ENCODE measurements at regions not wholly inside any gene's neighbourhood (a gene's known extent, or its start where the extent isn't known, plus 50 kb on each side); places are given as distances from the start of the nearest gene placed in this dataset.
A peak's percentile ranks its signal among the peaks of the same experiment; 100 is the strongest.

DNA sequence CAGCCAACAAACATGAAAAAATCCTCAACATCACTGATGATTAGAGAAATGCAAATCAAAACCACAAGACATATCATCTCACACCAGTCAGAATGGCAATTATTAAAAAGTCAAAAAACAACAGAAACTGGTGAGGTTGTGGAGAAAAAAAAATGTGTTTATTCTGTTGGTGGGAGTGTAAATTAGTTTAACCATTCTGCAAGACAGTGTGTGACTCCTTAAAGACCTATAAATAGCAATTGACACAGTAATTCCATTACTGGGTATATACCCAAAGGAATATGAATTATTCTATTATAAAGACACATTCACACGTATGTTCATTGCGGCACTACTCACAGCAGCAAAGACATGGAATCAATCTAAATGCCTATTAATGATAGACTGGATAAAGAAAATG, 427.3 kb upstream of the CHORDC1 start:
- H3K4me1 Mint-ChIP-seq = no peaks in the 10 kb centered on the region
- H3K9me3 Mint-ChIP-seq = no peaks in the 10 kb centered on the region
- no peak overlapping the region for H3K4me3 Mint-ChIP-seq
- no peaks in the 10 kb centered on the region for H3K27me3 Mint-ChIP-seq (ENCODE audit: low read depth, poor library complexity)
- H3K36me3 Mint-ChIP-seq (ENCODE audit: low read depth) = no peaks in the 10 kb centered on the region
- DNase-seq = no peak
- TF ChIP-seq, protein P1, sequence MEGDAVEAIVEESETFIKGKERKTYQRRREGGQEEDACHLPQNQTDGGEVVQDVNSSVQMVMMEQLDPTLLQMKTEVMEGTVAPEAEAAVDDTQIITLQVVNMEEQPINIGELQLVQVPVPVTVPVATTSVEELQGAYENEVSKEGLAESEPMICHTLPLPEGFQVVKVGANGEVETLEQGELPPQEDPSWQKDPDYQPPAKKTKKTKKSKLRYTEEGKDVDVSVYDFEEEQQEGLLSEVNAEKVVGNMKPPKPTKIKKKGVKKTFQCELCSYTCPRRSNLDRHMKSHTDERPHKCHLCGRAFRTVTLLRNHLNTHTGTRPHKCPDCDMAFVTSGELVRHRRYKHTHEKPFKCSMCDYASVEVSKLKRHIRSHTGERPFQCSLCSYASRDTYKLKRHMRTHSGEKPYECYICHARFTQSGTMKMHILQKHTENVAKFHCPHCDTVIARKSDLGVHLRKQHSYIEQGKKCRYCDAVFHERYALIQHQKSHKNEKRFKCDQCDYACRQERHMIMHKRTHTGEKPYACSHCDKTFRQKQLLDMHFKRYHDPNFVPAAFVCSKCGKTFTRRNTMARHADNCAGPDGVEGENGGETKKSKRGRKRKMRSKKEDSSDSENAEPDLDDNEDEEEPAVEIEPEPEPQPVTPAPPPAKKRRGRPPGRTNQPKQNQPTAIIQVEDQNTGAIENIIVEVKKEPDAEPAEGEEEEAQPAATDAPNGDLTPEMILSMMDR (IDR thresholded peaks at IDR 0.05) = no peak
- H3K27ac Mint-ChIP-seq = no peak overlapping the region

DNA sequence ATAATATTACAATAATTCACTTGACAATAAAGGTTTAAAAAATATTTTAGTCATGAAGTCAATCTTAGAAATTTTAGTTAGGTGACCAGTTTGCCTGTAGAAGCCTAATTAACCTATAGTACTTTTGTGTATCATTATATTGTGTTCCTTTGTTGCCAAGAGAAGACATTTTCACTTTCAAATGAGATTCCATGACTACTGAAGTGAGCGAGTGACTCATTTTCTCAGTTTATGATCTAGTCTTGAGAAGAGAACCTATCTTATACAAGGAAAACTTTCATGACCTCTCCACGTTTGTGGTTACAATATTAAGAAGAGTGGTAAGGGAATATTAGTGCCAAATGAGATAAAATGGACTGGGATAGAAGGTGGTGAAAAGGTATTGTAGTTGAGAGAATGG, 423.9 kb upstream of the CHORDC1 start:
- Mint-ChIP-seq H3K27ac (no peak overlapping the region), H3K27me3 (ENCODE audit: low read depth, poor library complexity) (no peaks in the 10 kb centered on the region), H3K36me3 (ENCODE audit: low read depth) (no peaks in the 10 kb centered on the region), H3K4me3 (no peak overlapping the region), H3K9me3 (no peaks in the 10 kb centered on the region), H3K4me1 (no peaks in the 10 kb centered on the region)
- TF ChIP-seq, protein P1 (IDR thresholded peaks at IDR 0.05) = no peak
- DNase-seq = no peak

DNA sequence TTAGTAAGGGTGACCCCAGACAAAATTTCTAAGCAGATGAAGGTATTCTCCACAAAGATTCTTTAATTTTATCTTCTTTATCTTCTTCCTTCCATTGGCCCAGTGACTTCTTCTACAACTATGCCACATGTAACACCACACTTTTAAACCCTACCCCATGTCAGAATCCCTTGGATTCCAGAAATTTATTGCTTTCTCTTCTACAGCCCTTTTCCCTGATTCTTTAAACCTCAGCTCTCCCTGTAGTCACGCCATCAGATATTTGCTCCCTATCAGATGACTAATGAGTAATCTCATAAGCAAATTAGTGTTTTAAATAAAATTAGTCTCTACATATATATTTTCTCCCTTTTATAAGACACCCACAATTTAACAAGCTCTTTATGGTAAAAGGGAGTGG, 423.4 kb upstream of the CHORDC1 start:
- Mint-ChIP-seq H3K9me3 (no peaks in the 10 kb centered on the region), H3K27me3 (ENCODE audit: low read depth, poor library complexity) (no peaks in the 10 kb centered on the region), H3K4me1 (no peaks in the 10 kb centered on the region), H3K4me3 (no peak overlapping the region), H3K36me3 (ENCODE audit: low read depth) (no peaks in the 10 kb centered on the region), H3K27ac (no peak overlapping the region)
- DNase-seq = no peak
- TF ChIP-seq, protein P1 (IDR thresholded peaks at IDR 0.05) = no peak

DNA sequence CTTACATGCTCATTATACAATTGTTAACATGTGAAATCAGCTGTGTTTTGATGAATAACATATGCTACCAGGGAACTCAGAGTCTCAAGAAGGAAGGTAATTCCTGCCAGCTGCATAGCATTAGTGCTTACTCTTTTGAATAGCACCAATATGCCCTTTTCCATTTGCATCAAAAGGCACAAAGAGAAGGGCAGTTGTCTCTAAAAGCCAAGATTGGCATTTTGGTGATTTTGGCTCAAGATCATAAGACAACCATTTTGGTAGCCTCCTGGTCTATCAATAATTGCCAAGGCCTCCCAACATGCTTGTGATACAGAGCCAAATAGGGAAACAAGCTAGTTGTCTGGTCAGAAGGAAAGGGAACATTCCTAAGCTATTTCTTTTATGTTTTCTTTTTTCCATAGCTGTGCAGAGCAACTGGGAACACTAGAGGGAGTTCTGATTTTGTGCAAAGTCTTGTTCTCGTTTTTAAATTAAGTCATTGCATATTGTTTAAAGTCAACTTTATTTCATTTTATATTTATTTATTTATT, 416.7 kb upstream of the CHORDC1 start:
- Mint-ChIP-seq H3K36me3 (ENCODE audit: low read depth) (no peaks in the 10 kb centered on the region), H3K4me1 (no peaks in the 10 kb centered on the region), H3K27me3 (ENCODE audit: low read depth, poor library complexity) (no peaks in the 10 kb centered on the region), H3K9me3 (peaks cover 6% of the 10 kb centered on the region), H3K4me3 (no peak overlapping the region), H3K27ac (no peak overlapping the region)
- TF ChIP-seq, protein P1 (IDR thresholded peaks at IDR 0.05) = peak; percentile 41
- DNase-seq = no peak

DNA sequence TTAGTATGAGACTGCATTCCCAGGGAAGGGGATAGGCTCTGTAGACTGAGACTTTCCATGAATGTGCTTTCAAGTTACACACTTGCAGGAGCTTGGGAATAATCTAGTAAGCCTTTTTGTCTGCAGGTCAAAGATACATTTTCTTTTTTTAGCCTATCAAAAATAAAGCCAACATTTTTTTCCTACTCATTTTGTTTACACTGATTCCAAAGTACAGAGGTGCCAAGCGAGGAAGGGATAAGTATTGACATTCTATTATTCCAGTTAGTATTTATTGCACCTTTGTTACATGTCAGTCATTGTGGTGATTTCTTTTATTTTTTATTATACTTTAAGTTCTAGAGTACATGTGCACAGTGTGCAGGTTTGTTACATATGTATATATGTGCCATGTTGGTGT, 413.0 kb upstream of the CHORDC1 start:
- H3K27me3 Mint-ChIP-seq (ENCODE audit: low read depth, poor library complexity) = no peaks in the 10 kb centered on the region
- peaks cover 6% of the 10 kb centered on the region for H3K9me3 Mint-ChIP-seq
- no peak overlapping the region for H3K4me3 Mint-ChIP-seq
- no peaks in the 10 kb centered on the region for H3K36me3 Mint-ChIP-seq (ENCODE audit: low read depth)
- TF ChIP-seq, protein P1 (IDR thresholded peaks at IDR 0.05) = no peak
- H3K27ac Mint-ChIP-seq = no peak overlapping the region
- H3K4me1 Mint-ChIP-seq = no peaks in the 10 kb centered on the region
- DNase-seq = no peak

DNA sequence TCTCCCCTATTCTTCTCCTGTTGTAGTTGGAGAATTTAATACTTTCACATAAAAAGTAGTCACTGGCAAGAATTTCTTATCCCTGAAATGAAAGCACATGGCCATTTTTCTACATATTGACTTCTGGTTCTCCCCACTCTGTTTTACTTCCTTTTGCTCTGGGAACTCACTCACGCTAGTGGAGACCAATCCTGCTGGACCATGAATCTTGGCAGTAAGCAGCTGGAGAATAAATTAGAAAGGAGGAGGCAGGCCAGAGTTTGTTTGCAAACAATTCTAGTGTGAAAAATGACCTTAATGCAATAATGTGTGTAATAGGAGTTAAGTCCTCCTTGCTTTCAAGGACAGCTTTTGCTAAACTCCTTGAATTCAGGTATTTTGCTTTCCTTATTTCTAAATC, 412.3 kb upstream of the CHORDC1 start:
- Mint-ChIP-seq H3K27me3 (ENCODE audit: low read depth, poor library complexity) (no peaks in the 10 kb centered on the region), H3K9me3 (peaks cover 6% of the 10 kb centered on the region), H3K4me3 (no peak overlapping the region), H3K4me1 (no peaks in the 10 kb centered on the region), H3K36me3 (ENCODE audit: low read depth) (no peaks in the 10 kb centered on the region), H3K27ac (peak overlapping the region; percentile 62)
- no peak for DNase-seq
- TF ChIP-seq, protein P1 (IDR thresholded peaks at IDR 0.05) = no peak

Measured in nephron progenitor cell (in vitro differentiated cells).